ENCODE measurements at regions not wholly inside any gene's neighbourhood (a gene's known extent, or its start where the extent isn't known, plus 50 kb on each side); places are given as distances from the start of the nearest gene placed in this dataset.

DNA sequence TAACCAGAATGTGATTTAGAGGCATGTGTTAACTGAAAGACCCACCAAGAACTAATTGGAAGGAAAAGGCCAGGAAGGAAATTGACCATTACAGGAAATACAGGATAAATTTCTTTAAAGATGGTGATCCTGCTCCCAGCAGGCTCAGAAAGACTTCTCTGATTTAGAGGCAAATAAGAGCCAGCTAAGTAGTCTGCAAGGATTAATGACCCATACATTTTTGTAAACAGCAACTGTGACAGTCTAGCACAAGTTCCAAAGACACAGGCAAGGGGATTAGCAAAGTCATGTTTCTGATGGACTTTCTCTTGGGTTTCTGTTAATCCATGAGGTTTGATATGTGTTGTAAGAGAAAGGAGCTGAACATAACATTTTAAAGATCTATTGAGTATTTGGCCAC is 425.0 kb downstream of the HTR7 start:
- Histone ChIP-seq H3K4me3 (replicated peaks; ENCODE audit: low read depth, low read length) (no peak overlapping the region), H3K27me3 (replicated peaks; ENCODE audit: control insufficient read depth, insufficient read depth, low read length) (no peaks in the 10 kb centered on the region), H3K36me3 (ENCODE audit: control insufficient read depth, insufficient read depth, low read length) (no peaks in the 10 kb centered on the region)
- TF ChIP-seq, protein P1, sequence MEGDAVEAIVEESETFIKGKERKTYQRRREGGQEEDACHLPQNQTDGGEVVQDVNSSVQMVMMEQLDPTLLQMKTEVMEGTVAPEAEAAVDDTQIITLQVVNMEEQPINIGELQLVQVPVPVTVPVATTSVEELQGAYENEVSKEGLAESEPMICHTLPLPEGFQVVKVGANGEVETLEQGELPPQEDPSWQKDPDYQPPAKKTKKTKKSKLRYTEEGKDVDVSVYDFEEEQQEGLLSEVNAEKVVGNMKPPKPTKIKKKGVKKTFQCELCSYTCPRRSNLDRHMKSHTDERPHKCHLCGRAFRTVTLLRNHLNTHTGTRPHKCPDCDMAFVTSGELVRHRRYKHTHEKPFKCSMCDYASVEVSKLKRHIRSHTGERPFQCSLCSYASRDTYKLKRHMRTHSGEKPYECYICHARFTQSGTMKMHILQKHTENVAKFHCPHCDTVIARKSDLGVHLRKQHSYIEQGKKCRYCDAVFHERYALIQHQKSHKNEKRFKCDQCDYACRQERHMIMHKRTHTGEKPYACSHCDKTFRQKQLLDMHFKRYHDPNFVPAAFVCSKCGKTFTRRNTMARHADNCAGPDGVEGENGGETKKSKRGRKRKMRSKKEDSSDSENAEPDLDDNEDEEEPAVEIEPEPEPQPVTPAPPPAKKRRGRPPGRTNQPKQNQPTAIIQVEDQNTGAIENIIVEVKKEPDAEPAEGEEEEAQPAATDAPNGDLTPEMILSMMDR (IDR thresholded peaks at IDR 0.05; ENCODE audit: insufficient read depth, low read length, poor library complexity, severe bottlenecking) = no peak
- no peak for DNase-seq (ENCODE audit: extremely low read depth, insufficient read length)

DNA sequence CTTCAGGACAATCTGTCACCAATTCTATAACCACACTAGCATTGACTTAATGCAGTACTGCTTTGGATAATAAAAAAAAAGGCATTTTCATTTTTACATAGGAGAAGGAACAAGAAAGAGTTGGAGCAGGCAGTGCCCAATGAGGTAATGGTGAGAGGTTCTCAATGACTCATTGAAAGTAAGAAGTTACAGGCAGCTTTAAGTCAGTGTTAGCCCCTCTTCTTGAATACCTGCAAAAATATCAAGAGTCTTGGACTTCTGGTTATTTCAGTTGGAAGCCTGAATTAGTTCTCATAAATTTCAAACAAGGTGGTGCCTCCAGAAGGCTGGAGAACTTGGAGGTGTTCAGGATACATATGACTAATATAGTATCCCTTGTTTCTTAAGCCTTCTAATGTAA is 422.5 kb downstream of the HTR7 start:
- Histone ChIP-seq H3K27me3 (replicated peaks; ENCODE audit: control insufficient read depth, insufficient read depth, low read length) (no peaks in the 10 kb centered on the region), H3K4me3 (replicated peaks; ENCODE audit: low read depth, low read length) (no peak overlapping the region), H3K36me3 (ENCODE audit: control insufficient read depth, insufficient read depth, low read length) (no peaks in the 10 kb centered on the region)
- TF ChIP-seq, protein P1 (IDR thresholded peaks at IDR 0.05; ENCODE audit: insufficient read depth, low read length, poor library complexity, severe bottlenecking) = no peak
- DNase-seq (ENCODE audit: extremely low read depth, insufficient read length) = no peak

DNA sequence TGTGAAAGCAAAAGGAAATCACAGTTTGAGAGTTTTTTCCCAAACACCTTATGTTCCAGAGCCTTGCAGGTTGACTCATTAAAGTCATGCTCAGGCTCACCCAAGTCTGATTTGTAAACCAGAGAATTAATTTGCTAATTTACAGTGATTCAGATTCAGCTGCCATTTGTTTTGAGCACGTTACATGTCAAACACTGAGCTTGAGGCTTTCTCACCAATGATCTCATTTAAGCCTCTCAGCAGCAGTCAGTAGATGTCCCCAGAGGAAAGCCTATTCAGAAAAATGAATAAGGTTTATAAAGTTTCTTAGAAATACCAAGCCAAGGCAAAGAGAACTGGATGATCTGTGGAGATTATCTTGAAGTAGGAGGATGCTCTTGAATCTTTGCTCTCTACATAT is 420.4 kb downstream of the HTR7 start:
- DNase-seq (ENCODE audit: extremely low read depth, insufficient read length) = no peak
- TF ChIP-seq, protein P1 (IDR thresholded peaks at IDR 0.05; ENCODE audit: insufficient read depth, low read length, poor library complexity, severe bottlenecking) = no peak
- no peaks in the 10 kb centered on the region for H3K27me3 ChIP-seq (replicated peaks; ENCODE audit: control insufficient read depth, insufficient read depth, low read length)

DNA sequence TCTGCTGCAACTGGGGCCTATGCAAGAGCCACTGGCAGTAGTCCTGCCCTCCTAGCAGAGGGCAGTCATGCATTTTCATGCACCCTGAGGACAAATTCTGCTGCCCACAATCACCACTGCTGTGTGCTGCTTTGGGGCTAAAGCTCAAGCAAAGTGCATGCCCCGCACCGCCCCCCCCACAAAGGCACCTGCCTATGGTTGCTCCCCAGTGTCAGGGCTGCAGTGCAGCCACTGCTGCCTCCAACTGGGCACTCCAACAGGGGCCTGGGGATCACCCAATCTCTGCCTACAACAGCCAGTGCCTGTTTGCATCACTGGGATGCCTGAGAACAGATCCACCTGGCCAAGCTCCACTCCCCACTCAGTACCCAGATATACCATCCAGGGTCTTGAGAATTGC is 417.0 kb downstream of the HTR7 start:
- TF ChIP-seq, protein P1 (IDR thresholded peaks at IDR 0.05; ENCODE audit: insufficient read depth, low read length, poor library complexity, severe bottlenecking) = no peak

More for the DNA sequence above, 420.4 kb downstream of the HTR7 start:
- Histone ChIP-seq H3K4me3 (replicated peaks; ENCODE audit: low read depth, low read length) (no peak overlapping the region), H3K36me3 (ENCODE audit: control insufficient read depth, insufficient read depth, low read length) (no peaks in the 10 kb centered on the region)

DNA sequence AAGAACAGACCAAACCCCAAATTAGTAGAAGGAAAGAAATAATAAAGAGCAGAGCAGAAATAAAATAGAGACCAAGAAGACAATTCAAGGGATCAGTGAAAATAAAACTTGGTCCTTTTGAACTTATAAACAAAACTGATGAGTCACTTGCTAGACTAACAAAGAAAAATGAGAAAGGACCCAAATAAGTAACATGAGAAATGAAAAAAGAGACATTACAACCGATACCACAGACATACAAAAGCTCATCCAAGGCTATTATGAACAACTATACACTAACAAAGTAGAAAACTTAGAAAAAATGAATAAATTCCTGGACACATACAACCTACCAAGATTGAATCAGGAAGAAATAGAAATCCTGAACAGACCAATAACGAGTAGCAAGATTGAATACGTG is 414.5 kb downstream of the HTR7 start:
- DNase-seq (ENCODE audit: extremely low read depth, insufficient read length) = no peak
- TF ChIP-seq, protein P1 (IDR thresholded peaks at IDR 0.05; ENCODE audit: insufficient read depth, low read length, poor library complexity, severe bottlenecking) = no peak

More for the DNA sequence above, 417.0 kb downstream of the HTR7 start:
- no peaks in the 10 kb centered on the region for H3K27me3 ChIP-seq (replicated peaks; ENCODE audit: control insufficient read depth, insufficient read depth, low read length)
- no peak overlapping the region for H3K4me3 ChIP-seq (replicated peaks; ENCODE audit: low read depth, low read length)
- H3K36me3 ChIP-seq (ENCODE audit: control insufficient read depth, insufficient read depth, low read length) = no peaks in the 10 kb centered on the region
- DNase-seq (ENCODE audit: extremely low read depth, insufficient read length) = no peak

DNA sequence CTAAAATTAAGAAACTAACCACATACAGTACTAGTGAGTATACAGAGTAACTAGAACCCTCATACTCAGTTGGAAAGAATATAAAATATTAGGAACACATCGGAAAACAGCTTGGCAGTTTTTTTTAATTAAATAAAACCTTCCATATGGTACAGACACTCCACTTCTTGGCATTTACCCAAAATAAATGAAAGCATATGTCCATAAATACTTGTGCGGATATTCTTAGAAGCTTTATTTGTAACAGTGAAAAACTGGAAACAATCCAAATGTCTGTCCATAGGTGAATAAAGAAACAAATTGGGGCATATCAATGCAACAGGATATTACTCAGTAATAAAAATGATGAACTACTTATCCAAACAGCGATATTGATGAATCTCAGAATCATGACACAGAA is 410.0 kb downstream of the HTR7 start:
- Histone ChIP-seq H3K36me3 (ENCODE audit: control insufficient read depth, insufficient read depth, low read length) (no peaks in the 10 kb centered on the region), H3K4me3 (replicated peaks; ENCODE audit: low read depth, low read length) (no peak overlapping the region), H3K27me3 (replicated peaks; ENCODE audit: control insufficient read depth, insufficient read depth, low read length) (no peaks in the 10 kb centered on the region)
- DNase-seq (ENCODE audit: extremely low read depth, insufficient read length) = no peak
- TF ChIP-seq, protein P1 (IDR thresholded peaks at IDR 0.05; ENCODE audit: insufficient read depth, low read length, poor library complexity, severe bottlenecking) = no peak

More for the DNA sequence above, 414.5 kb downstream of the HTR7 start:
- Histone ChIP-seq H3K4me3 (replicated peaks; ENCODE audit: low read depth, low read length) (no peak overlapping the region), H3K36me3 (ENCODE audit: control insufficient read depth, insufficient read depth, low read length) (no peaks in the 10 kb centered on the region), H3K27me3 (replicated peaks; ENCODE audit: control insufficient read depth, insufficient read depth, low read length) (no peaks in the 10 kb centered on the region)
